ENCODE measurements at regions not wholly inside any gene's neighbourhood (a gene's known extent, or its start where the extent isn't known, plus 50 kb on each side); places are given as distances from the start of the nearest gene placed in this dataset.

DNA sequence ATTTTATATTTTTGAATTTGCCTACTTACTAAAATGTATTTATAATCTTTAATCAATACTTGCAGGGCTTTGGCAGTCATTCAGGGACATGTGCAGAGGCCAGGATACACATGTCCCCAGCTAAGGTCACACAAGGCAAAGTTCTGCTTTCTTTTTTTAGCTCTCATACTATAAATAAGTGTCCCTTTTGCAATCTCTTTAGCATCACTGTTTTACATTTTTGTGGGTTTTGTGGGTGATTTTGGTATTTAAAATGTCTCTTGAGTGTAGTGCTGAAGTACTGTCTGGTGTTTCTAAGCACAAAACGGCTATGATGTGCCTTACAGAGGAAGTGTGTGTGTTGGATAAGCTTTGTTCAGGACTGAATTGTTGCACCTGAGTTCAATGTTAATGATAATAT, 309.0 kb upstream of the GULP1 start:
- Histone ChIP-seq H3K9me3 (replicated peaks in 1 of 3) (no peaks in the 10 kb centered on the region), H3K27me3 (no peaks in the 10 kb centered on the region), H3K4me1 (replicated peaks in 1 of 2) (no peaks in the 10 kb centered on the region), H3K4me3 (no peak overlapping the region), H3K36me3 (replicated peaks in 1 of 2) (no peaks in the 10 kb centered on the region), H3K27ac (no peak overlapping the region)
- intact Hi-C loops (cut with DNase I): no loop called here
- no peak for TF ChIP-seq POLR2A (IDR thresholded peaks at IDR 0.05)
- TF ChIP-seq, protein P1, sequence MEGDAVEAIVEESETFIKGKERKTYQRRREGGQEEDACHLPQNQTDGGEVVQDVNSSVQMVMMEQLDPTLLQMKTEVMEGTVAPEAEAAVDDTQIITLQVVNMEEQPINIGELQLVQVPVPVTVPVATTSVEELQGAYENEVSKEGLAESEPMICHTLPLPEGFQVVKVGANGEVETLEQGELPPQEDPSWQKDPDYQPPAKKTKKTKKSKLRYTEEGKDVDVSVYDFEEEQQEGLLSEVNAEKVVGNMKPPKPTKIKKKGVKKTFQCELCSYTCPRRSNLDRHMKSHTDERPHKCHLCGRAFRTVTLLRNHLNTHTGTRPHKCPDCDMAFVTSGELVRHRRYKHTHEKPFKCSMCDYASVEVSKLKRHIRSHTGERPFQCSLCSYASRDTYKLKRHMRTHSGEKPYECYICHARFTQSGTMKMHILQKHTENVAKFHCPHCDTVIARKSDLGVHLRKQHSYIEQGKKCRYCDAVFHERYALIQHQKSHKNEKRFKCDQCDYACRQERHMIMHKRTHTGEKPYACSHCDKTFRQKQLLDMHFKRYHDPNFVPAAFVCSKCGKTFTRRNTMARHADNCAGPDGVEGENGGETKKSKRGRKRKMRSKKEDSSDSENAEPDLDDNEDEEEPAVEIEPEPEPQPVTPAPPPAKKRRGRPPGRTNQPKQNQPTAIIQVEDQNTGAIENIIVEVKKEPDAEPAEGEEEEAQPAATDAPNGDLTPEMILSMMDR (IDR thresholded peaks at IDR 0.05): no peak
- 13 to 24% (median 22%) methylated on average over 1 of the region's 1 CpG for WGBS, 4 donors
- peak in 4 of 7 donors; percentile 20 to 61 (median 22) for DNase-seq

DNA sequence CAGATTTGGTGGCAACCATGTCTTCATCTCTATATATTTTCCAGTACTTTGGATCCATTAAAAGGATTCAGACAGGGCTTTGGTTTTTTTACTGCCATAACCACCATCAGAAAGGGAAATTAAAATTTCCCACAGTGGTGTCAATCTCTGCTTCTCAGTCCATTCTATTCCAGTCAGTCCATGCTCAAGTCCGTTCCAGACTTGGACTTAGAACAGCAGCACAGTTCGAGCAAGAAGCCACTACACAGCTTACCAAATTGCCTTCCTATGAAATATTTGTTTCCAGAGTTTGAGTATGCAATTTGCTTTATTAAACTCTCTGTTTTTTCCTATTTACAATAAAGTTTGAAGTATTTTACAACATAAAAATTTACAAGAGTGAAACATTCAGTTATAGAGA, 306.5 kb upstream of the GULP1 start:
- 84 to 94% (median 90%) methylated on average over 2 of the region's 2 CpGs for WGBS, 4 donors

DNA sequence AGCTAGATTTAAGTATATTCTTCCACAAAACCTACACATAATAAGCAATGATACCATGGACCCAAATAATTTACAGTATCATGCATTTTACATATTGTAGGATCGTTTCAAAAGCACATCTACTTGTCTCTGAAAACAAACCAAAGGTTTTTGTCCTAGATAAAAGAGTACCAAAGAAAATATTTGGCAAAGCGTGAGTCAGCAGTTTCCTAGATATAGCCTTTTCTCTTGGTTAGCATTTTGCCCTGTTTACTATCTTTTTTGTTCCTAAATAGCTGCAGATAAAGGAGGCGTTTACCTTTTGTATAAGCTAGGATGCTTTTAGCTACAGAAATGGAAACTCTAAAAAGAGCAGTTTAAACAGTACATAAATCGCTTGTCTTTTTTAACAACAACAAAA, 305.8 kb upstream of the GULP1 start:
- intact Hi-C loops (cut with DNase I): no loop called here
- TF ChIP-seq, protein P1 (IDR thresholded peaks at IDR 0.05): no peak
- TF ChIP-seq POLR2A (IDR thresholded peaks at IDR 0.05): no peak

More for the DNA sequence above, 306.5 kb upstream of the GULP1 start:
- no peak for DNase-seq
- no peaks in the 10 kb centered on the region for H3K36me3 ChIP-seq (replicated peaks in 1 of 2)
- intact Hi-C loops (cut with DNase I): no loop called here
- H3K4me1 ChIP-seq (replicated peaks in 1 of 2): no peaks in the 10 kb centered on the region
- no peak overlapping the region for H3K4me3 ChIP-seq
- TF ChIP-seq, protein P1 (IDR thresholded peaks at IDR 0.05): no peak
- no peak for TF ChIP-seq POLR2A (IDR thresholded peaks at IDR 0.05)
- H3K9me3 ChIP-seq (replicated peaks in 1 of 3): no peaks in the 10 kb centered on the region
- H3K27me3 ChIP-seq: no peaks in the 10 kb centered on the region
- no peak overlapping the region for H3K27ac ChIP-seq

DNA sequence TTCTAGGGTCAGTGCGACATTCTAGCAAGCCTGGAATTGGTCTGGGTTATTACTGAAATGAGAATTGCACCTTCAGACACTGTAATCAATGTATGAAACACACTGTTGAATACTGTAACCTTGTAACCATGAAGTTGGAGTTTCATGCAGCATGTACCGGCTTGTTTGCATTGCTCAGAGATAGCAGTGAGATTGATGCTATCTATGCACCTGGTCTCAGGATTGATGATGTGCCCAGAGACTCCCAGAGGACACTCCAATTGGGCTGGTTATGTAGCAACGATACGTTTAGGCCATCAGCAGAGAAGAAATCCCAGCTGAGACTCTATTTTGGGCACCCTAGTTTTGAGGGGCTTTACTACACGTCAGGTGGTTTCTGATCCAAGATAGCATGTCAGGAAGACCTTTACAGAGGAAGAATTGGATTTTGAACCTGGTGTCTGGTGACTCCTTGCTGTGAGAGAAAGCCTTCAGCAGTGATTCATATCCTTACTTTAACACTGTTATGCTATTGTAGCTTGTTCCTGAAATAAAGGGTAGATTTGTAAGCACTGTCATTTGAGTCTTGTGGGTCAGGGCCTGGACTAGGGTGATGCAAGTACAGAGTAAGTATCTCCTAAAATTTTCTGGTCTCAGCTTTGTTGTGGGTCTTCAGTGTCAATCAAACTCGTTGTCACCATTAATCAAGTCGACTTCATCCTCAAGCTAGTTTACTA, 305.1 kb upstream of the GULP1 start:
- Histone ChIP-seq H3K4me1 (replicated peaks in 1 of 2) (no peaks in the 10 kb centered on the region), H3K4me3 (no peak overlapping the region), H3K27ac (no peak overlapping the region), H3K36me3 (replicated peaks in 1 of 2) (no peaks in the 10 kb centered on the region), H3K9me3 (replicated peaks in 1 of 3) (no peaks in the 10 kb centered on the region), H3K27me3 (no peaks in the 10 kb centered on the region)
- TF ChIP-seq, protein P1 (IDR thresholded peaks at IDR 0.05): no peak
- TF ChIP-seq POLR2A (IDR thresholded peaks at IDR 0.05): no peak
- intact Hi-C loops (cut with DNase I): no loop called here
- no peak for DNase-seq
- 78 to 89% (median 88%) methylated on average over 7 of the region's 7 CpGs for WGBS, 4 donors

More for the DNA sequence above, 305.8 kb upstream of the GULP1 start:
- 62 to 72% (median 64%) methylated on average over 4 of the region's 4 CpGs for WGBS, 4 donors
- no peak for DNase-seq
- Histone ChIP-seq H3K36me3 (replicated peaks in 1 of 2) (no peaks in the 10 kb centered on the region), H3K4me1 (replicated peaks in 1 of 2) (no peaks in the 10 kb centered on the region), H3K27ac (no peak overlapping the region), H3K9me3 (replicated peaks in 1 of 3) (no peaks in the 10 kb centered on the region), H3K27me3 (no peaks in the 10 kb centered on the region), H3K4me3 (no peak overlapping the region)

Data from adrenal gland (tissue), 9 donors.